Non-pigmented ciliary epithelial cell (primary cell): ENCODE measurements at regions not wholly inside any gene's neighbourhood (a gene's known extent, or its start where the extent isn't known, plus 50 kb on each side); places are given as distances from the start of the nearest gene placed in this dataset.

ENCODE experiments used
- DNase-seq: peaks from one replicate; pipeline ENCODE4 v3.0.0-alpha.2; 2010; ENCODE audit warnings: low read depth

- no peak for DNase-seq
Measured at GRCh38 chr1:5231541-5232315, 577.3 kb downstream of the AJAP1 start.

- DNase-seq, result no peak
Measured at GRCh38 chr1:5227114-5227513, 572.7 kb downstream of the AJAP1 start.

- DNase-seq, result no peak
Measured at GRCh38 chr1:5225707-5226704, 571.6 kb downstream of the AJAP1 start.

- no peak for DNase-seq
Measured at GRCh38 chr1:5223206-5223605, 568.8 kb downstream of the AJAP1 start.

GRCh38 chr1:5222626-5223025 lies 568.2 kb downstream of the AJAP1 start:
- no peak for DNase-seq

- DNase-seq, result no peak
Measured at GRCh38 chr1:5221451-5221850, 567.0 kb downstream of the AJAP1 start.

GRCh38 chr1:5220821-5221220 lies 566.4 kb downstream of the AJAP1 start:
- no peak for DNase-seq

- no peak for DNase-seq
Measured at GRCh38 chr1:5220421-5220820, 566.0 kb downstream of the AJAP1 start.

- DNase-seq, result no peak
Measured at GRCh38 chr1:5200006-5200405, 545.6 kb downstream of the AJAP1 start.

- DNase-seq, result no peak
Measured at GRCh38 chr1:5198328-5198727, 543.9 kb downstream of the AJAP1 start.

GRCh38 chr1:5191470-5191869 lies 537.1 kb downstream of the AJAP1 start:
- DNase-seq, result no peak

- DNase-seq, result no peak
Measured at GRCh38 chr1:5189384-5189783, 535.0 kb downstream of the AJAP1 start.

- DNase-seq, result no peak
Measured at GRCh38 chr1:5165762-5166161, 511.4 kb downstream of the AJAP1 start.

- no peak for DNase-seq
Measured at GRCh38 chr1:5164158-5164557, 509.7 kb downstream of the AJAP1 start.

GRCh38 chr1:5161372-5161771 lies 507.0 kb downstream of the AJAP1 start:
- DNase-seq, result no peak

GRCh38 chr1:5157175-5157574 lies 502.8 kb downstream of the AJAP1 start:
- no peak for DNase-seq

- DNase-seq, result no peak
Measured at GRCh38 chr1:5156416-5157120, 502.2 kb downstream of the AJAP1 start.

GRCh38 chr1:5151511-5151910 lies 497.1 kb downstream of the AJAP1 start:
- no peak for DNase-seq

- DNase-seq, result no peak
Measured at GRCh38 chr1:5150191-5150590, 495.8 kb downstream of the AJAP1 start.

GRCh38 chr1:5147806-5148205 lies 493.4 kb downstream of the AJAP1 start:
- DNase-seq, result no peak

GRCh38 chr1:5142389-5142788 lies 488.0 kb downstream of the AJAP1 start:
- no peak for DNase-seq

GRCh38 chr1:5141750-5142149 lies 487.3 kb downstream of the AJAP1 start:
- no peak for DNase-seq
